Motor neuron (in vitro differentiated cells): ENCODE measurements at regions not wholly inside any gene's neighbourhood (a gene's known extent, or its start where the extent isn't known, plus 50 kb on each side); places are given as distances from the start of the nearest gene placed in this dataset.
"Not testable (repeated sequence)": the region's sequence is repeated elsewhere in the genome, so short reads cannot be mapped to it uniquely, and the experiment has no call there.

Experiments
- ATAC-seq, 8 experiments: fragments of 200-7000 bp; cut with Tn5 transposase; replicated peaks in 6 of 8; 2 replicates each; pipeline ENCODE4 v1.8.0; 2021; ENCODE audit warnings: mild to moderate bottlenecking in 8 of 8, moderate library complexity in 8 of 8
- H3K27ac ChIP-seq, 2 donors: fragments of 250-450 bp; sonication (Bioruptor Pico); 2 replicates each; pipeline ENCODE4 v1.9.0; 2021; ENCODE audit warnings: antibody characterized with exemption in 2 of 2, mild to moderate bottlenecking in 2 of 2, moderate library complexity in 1 of 2
- H3K4me1 ChIP-seq, 2 donors: fragments of 250-450 bp; sonication (Bioruptor Pico); replicated peaks in 1 of 2; 2 replicates each; pipeline ENCODE4 v1.6.1; 2021; ENCODE audit warnings: antibody characterized with exemption in 2 of 2, mild to moderate bottlenecking in 2 of 2, moderate library complexity in 1 of 2
- H3K4me3 ChIP-seq, 5 donors: fragments of 250-450 bp; sonication (Bioruptor Pico); 2 replicates each; pipeline ENCODE4 v1.9.0; 2021; ENCODE audit warnings: antibody characterized with exemption in 5 of 5, mild to moderate bottlenecking in 5 of 5, moderate library complexity in 4 of 5
- WGBS, 10 experiments: fragments of 450-650 bp; shearing (Covaris generic); methylation state at CpG; one replicate each; pipeline ENCODE4 v1.0.0; 2022; 5-methylcytosine and 5-hydroxymethylcytosine counted together
- in situ Hi-C, 9 experiments: fragments of 400-800 bp; cut with MboI; loops; one replicate each; pipeline ENCODE4 v1.15.0; 2021; ENCODE audit warnings: low sequenced_read_pairs in 9 of 9, low pct_unique_long_range_greater_than_20kb in 2 of 9; ENCODE audit not compliant: unreplicated experiment in 9 of 9

- in situ Hi-C loops: no loop called here
Measured at GRCh38 chr11:86151174-86152005, 82.5 kb upstream of the PICALM start.

GRCh38 chr11:86150847-86151173 is 81.9 kb upstream of the PICALM start:
- in situ Hi-C loops: no loop called here
- no peaks in the 10 kb centered on the region for H3K4me1 ChIP-seq
- no peak for ATAC-seq
- WGBS, 10 experiments: 60 to 100% (median 100%) methylated on average over 1 to 2 of the region's 2 CpGs; no CpG with 5 or more reads in 5 of the 10 experiments
- H3K4me3 ChIP-seq: no peak overlapping the region
- no peak overlapping the region for H3K27ac ChIP-seq

More at GRCh38 chr11:86151174-86152005, 82.5 kb upstream of the PICALM start:
- ATAC-seq: no peak
- Histone ChIP-seq H3K4me1 (no peaks in the 10 kb centered on the region), H3K4me3 (no peak overlapping the region), H3K27ac (no peak overlapping the region)
- 0 to 80% (median 20%) methylated on average over 1 to 2 of the region's 3 CpGs; no CpG with 5 or more reads in 6 of the 10 experiments for WGBS, 10 experiments

GRCh38 chr11:86149792-86150191 is 80.9 kb upstream of the PICALM start:
- WGBS, 10 experiments: 55 to 100% (median 86%) methylated on average over 1 to 2 of the region's 2 CpGs
- no peak overlapping the region for H3K4me3 ChIP-seq
- no peak for ATAC-seq
- no peaks in the 10 kb centered on the region for H3K4me1 ChIP-seq
- in situ Hi-C loops: no loop called here
- H3K27ac ChIP-seq: no peak overlapping the region

- WGBS, 10 experiments: 50 to 100% (median 83%) methylated on average over 1 to 2 of the region's 3 CpGs; no CpG with 5 or more reads in 1 of the 10 experiments
Measured at GRCh38 chr11:86148345-86148747, 79.5 kb upstream of the PICALM start.

GRCh38 chr11:86147004-86147403 is 78.1 kb upstream of the PICALM start:
- in situ Hi-C loops: no loop called here
- ATAC-seq: no peak
- 60 to 83% (median 81%) methylated on average over 1 to 2 of the region's 3 CpGs; no CpG with 5 or more reads in 7 of the 10 experiments for WGBS, 10 experiments
- H3K4me1 ChIP-seq: no peaks in the 10 kb centered on the region
- no peak overlapping the region for H3K4me3 ChIP-seq
- H3K27ac ChIP-seq: no peak overlapping the region

More at GRCh38 chr11:86148345-86148747, 79.5 kb upstream of the PICALM start:
- in situ Hi-C loops: no loop called here
- Histone ChIP-seq H3K4me3 (no peak overlapping the region), H3K4me1 (no peaks in the 10 kb centered on the region), H3K27ac (no peak overlapping the region)
- ATAC-seq: peak in 3 of 8 experiments; percentile 59 to 76 (median 75)

GRCh38 chr11:86145439-86146156 is 76.7 kb upstream of the PICALM start:
- WGBS, 10 experiments: 20 to 93% (median 61%) methylated on average over 1 to 5 of the region's 5 CpGs
- in situ Hi-C loops: no loop called here

GRCh38 chr11:86144846-86145245 is 76.0 kb upstream of the PICALM start:
- Histone ChIP-seq H3K27ac (no peak overlapping the region), H3K4me1 (no peaks in the 10 kb centered on the region)
- ATAC-seq: no peak

More at GRCh38 chr11:86145439-86146156, 76.7 kb upstream of the PICALM start:
- H3K4me1 ChIP-seq: no peaks in the 10 kb centered on the region
- ATAC-seq: no peak
- H3K4me3 ChIP-seq: no peak overlapping the region
- H3K27ac ChIP-seq: no peak overlapping the region

GRCh38 chr11:86144087-86144486 is 75.2 kb upstream of the PICALM start:
- H3K4me1 ChIP-seq, H3K4me3 ChIP-seq, H3K27ac ChIP-seq, ATAC-seq, in situ Hi-C loops: not testable (repeated sequence)
- WGBS, 10 experiments: 64 to 100% (median 100%) methylated on average over 1 to 5 of the region's 9 CpGs; no CpG with 5 or more reads in 5 of the 10 experiments

More at GRCh38 chr11:86144846-86145245, 76.0 kb upstream of the PICALM start:
- H3K4me3 ChIP-seq: no peak overlapping the region
- in situ Hi-C loops: no loop called here
- WGBS, 10 experiments: 80 to 100% (median 90%) methylated on average over 1 to 3 of the region's 3 CpGs

GRCh38 chr11:86143087-86144030 is 74.5 kb upstream of the PICALM start:
- ATAC-seq: no peak
- Histone ChIP-seq H3K4me3 (no peak overlapping the region), H3K27ac (no peak overlapping the region), H3K4me1 (no peaks in the 10 kb centered on the region)
- 80 to 100% (median 94%) methylated on average over 1 to 6 of the region's 7 CpGs; no CpG with 5 or more reads in 2 of the 10 experiments for WGBS, 10 experiments
- in situ Hi-C loops: no loop called here

GRCh38 chr11:86142170-86142569 is 73.3 kb upstream of the PICALM start:
- Histone ChIP-seq H3K27ac (no peak overlapping the region), H3K4me3 (no peak overlapping the region), H3K4me1 (no peaks in the 10 kb centered on the region)
- in situ Hi-C loops: no loop called here
- no peak for ATAC-seq
- 50 to 100% (median 80%) methylated on average over 1 of the region's 1 CpG; no CpG with 5 or more reads in 3 of the 10 experiments for WGBS, 10 experiments

GRCh38 chr11:86141727-86142126 is 72.8 kb upstream of the PICALM start:
- Histone ChIP-seq H3K4me1 (no peaks in the 10 kb centered on the region), H3K27ac (no peak overlapping the region), H3K4me3 (no peak overlapping the region)
- in situ Hi-C loops: no loop called here
- 78 to 100% (median 83%) methylated on average over 1 of the region's 1 CpG; no CpG with 5 or more reads in 6 of the 10 experiments for WGBS, 10 experiments
- peak in 3 of 8 experiments; percentile 76 to 99 (median 96) for ATAC-seq

- Histone ChIP-seq H3K27ac (no peak overlapping the region), H3K4me3 (no peak overlapping the region), H3K4me1 (no peaks in the 10 kb centered on the region)
- WGBS, 10 experiments: 55 to 93% (median 81%) methylated on average over 1 to 9 of the region's 10 CpGs
- in situ Hi-C loops: no loop called here
- no peak for ATAC-seq
Measured at GRCh38 chr11:86140334-86140990, 71.6 kb upstream of the PICALM start.
